OCI-LY7 (cell line): ENCODE measurements at regions not wholly inside any gene's neighbourhood (a gene's known extent, or its start where the extent isn't known, plus 50 kb on each side); places are given as distances from the start of the nearest gene placed in this dataset.

Experiments used
- CTCF ChIP-seq: fragments of 200-600 bp; sonication (generic); conservative IDR thresholded peaks from 2 replicates; pipeline ENCODE4 v1.5.1; 2014; ENCODE audit warnings: mild to moderate bottlenecking, antibody characterized with exemption, low read length, moderate library complexity, mixed read lengths
- EZH2phosphoT487 ChIP-seq: fragments of 200-600 bp; sonication (generic); IDR thresholded peaks from 2 replicates; pipeline ENCODE4 v1.6.1; 2018; ENCODE audit warnings: low read depth, borderline replicate concordance, mild to moderate bottlenecking, mixed run types, antibody characterized with exemption, low read length, moderate library complexity, mixed read lengths

GRCh38 chr13:76474356-76474755, 411.8 kb downstream of the KCTD12 start:
- TF ChIP-seq CTCF (no peak), EZH2phosphoT487 (no peak)
